Bronchial epithelial cell (primary cell): ENCODE measurements at regions not wholly inside any gene's neighbourhood (a gene's known extent, or its start where the extent isn't known, plus 50 kb on each side); places are given as distances from the start of the nearest gene placed in this dataset.
A peak's percentile ranks its signal among the peaks of the same experiment; 100 is the strongest.

Experiments
- DNase-seq: peaks from one replicate; pipeline ENCODE4 v3.0.0-alpha.2; 2010; ENCODE audit warnings: low read depth
- FAIRE-seq: peaks from 2 replicates; lab custom pipeline; 2011; peaks lifted over from hg19 to GRCh38; lab: Jason Lieb, UNC
- H3K27me3 ChIP-seq: 2 replicates; pipeline ENCODE4 v1.5.1; 2011; ENCODE audit warnings: low read length; ENCODE audit not compliant: control insufficient read depth, insufficient read depth
- H3K36me3 ChIP-seq: 2 replicates; pipeline ENCODE4 v1.5.1; 2011; ENCODE audit warnings: low read length; ENCODE audit not compliant: control insufficient read depth, insufficient read depth
- H3K4me3 ChIP-seq: 2 replicates; pipeline ENCODE4 v1.5.1; 2011; ENCODE audit warnings: mild to moderate bottlenecking, low read depth, low read length, control low read depth
- TF ChIP-seq, protein P1 (sequence below): IDR thresholded peaks from 2 replicates; pipeline ENCODE4 v1.5.1; 2011; ENCODE audit warnings: mild to moderate bottlenecking, moderate library complexity, low read length, control low read depth, inconsistent platforms; ENCODE audit not compliant: insufficient read depth, severe bottlenecking

DNA sequence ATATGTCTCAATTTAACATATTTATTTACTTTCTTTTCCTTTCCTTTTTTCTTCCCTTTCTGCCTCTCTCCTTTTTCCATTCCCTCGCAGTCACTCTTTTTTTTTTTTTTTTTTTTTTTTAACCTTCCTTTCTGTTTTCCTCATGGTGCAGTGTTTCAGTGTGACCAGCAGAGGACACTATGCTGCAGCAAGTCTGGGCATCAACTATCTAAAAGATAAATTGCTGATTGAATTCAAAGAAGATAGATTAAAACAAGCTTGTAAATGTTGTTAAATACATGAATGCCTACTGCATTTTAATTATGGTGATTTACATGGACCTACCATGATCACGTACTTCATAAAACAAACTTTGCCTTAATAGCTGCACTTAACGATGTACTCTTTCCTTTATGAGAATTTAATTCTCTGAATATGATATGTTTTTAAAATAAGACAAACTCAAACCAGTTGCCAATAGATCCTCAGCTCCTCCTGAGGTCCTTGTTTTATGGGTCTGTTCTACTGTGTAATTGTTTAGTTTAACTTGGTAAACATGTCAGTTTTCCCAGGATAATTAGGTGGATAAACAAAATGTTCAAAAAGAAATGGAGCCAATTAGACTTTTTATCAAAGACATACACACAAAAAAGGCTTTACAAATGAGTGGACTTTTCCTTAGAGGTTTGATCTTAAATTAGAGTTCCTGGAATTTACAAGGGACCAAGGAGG is 101.0 kb upstream of the AGR3 start:
- H3K36me3 ChIP-seq: no peaks in the 10 kb centered on the region
- no peaks in the 10 kb centered on the region for H3K27me3 ChIP-seq
- FAIRE-seq (no peak), DNase-seq (peak; percentile 58)
- no peak overlapping the region for H3K4me3 ChIP-seq
- TF ChIP-seq, protein P1, sequence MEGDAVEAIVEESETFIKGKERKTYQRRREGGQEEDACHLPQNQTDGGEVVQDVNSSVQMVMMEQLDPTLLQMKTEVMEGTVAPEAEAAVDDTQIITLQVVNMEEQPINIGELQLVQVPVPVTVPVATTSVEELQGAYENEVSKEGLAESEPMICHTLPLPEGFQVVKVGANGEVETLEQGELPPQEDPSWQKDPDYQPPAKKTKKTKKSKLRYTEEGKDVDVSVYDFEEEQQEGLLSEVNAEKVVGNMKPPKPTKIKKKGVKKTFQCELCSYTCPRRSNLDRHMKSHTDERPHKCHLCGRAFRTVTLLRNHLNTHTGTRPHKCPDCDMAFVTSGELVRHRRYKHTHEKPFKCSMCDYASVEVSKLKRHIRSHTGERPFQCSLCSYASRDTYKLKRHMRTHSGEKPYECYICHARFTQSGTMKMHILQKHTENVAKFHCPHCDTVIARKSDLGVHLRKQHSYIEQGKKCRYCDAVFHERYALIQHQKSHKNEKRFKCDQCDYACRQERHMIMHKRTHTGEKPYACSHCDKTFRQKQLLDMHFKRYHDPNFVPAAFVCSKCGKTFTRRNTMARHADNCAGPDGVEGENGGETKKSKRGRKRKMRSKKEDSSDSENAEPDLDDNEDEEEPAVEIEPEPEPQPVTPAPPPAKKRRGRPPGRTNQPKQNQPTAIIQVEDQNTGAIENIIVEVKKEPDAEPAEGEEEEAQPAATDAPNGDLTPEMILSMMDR: peak; percentile 74

DNA sequence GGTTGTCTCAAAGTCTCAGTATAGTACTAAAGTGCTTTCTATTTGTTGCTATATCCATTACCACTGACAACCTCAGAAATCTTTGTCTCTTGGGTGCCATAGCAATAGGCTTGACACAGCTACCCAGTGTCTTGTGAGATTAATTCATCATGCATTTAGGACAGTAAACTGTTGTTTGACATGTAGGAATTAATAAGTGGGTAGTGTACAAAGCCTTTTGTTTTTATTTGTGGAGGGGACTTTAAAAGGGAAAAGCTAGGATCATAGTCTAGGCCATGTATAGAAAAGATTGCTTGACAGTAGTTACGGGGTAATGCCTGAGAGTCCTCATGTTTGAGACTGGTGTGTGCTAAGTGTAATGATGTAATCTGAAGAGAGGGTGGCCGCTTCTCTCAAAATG is 102.6 kb upstream of the AGR3 start:
- TF ChIP-seq, protein P1: no peak
- DNase-seq: no peak
- Histone ChIP-seq H3K27me3 (no peaks in the 10 kb centered on the region), H3K4me3 (no peak overlapping the region), H3K36me3 (no peaks in the 10 kb centered on the region)
- FAIRE-seq: no peak

DNA sequence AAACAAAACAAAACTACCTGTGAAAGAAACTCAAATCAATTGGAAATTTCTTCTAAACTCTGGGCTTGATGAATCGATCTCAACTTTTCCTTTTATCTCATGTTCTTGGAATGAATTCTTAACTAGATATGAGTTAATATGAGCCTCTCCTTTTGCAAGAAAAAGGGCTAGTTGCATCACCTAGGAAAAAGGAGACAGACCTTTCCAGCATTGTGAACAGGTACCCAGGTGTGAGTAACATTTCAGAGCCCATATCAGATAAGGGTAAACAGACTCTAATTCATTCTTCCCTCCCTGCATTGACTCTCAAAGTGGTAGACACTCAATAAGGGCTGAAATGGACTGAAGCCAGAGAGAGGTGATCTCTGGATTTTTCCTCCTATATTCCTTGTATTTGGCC is 103.8 kb upstream of the AGR3 start:
- Histone ChIP-seq H3K36me3 (no peaks in the 10 kb centered on the region), H3K4me3 (no peak overlapping the region), H3K27me3 (no peaks in the 10 kb centered on the region)
- TF ChIP-seq, protein P1: no peak
- DNase-seq (peak; percentile 72), FAIRE-seq (no peak)

DNA sequence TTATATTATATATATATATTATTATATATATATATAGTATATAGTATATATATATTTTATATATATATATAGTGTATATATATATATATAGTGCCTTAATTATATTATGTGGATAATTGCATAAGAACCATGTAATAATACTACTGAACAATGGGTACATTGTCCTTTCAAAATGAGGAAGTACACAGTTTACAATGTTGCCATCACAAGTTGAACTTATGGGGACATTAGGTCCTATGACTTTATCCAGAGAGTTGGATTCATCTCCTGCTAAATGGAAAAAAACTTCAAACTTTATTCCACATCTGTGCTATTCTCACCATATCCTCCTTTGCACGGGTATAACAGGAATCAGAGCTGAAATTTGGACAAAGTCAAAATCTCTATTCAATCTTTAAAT is 105.0 kb upstream of the AGR3 start:
- Histone ChIP-seq H3K36me3 (no peaks in the 10 kb centered on the region), H3K27me3 (no peaks in the 10 kb centered on the region), H3K4me3 (no peak overlapping the region)
- TF ChIP-seq, protein P1: no peak
- FAIRE-seq (no peak), DNase-seq (no peak)

DNA sequence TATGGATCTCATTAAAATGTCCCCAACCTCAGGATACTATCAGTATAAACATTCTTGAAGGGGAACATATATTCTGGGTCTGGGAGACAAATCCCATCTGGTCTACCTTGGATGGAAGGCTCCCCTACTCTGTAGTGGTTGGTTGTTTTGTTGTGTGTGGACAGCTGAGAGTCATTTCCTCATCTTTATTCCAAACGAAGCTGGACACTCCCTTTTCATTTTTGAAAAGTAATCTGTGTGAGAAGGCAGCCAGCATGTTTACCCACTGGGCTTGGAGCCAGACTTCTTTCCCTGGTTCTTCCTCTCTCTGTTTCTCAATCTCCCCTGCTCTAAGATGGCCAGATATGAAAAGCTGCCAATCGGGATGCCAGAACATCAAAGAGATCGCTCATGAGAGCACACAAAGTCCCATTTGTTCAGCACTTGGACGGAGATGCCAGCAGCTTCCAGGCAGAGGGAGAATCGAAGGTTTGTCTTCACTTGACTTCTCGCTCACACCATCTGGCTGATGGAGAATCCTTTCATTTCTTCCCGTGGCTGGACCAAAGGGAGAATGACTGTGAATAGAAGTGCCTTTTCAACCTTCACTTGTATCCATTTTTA is 108.1 kb upstream of the AGR3 start:
- DNase-seq (peak; percentile 97), FAIRE-seq (peak; percentile 60)
- H3K36me3 ChIP-seq: no peaks in the 10 kb centered on the region
- no peaks in the 10 kb centered on the region for H3K27me3 ChIP-seq
- TF ChIP-seq, protein P1: no peak
- H3K4me3 ChIP-seq: peak overlapping the region; percentile 11

DNA sequence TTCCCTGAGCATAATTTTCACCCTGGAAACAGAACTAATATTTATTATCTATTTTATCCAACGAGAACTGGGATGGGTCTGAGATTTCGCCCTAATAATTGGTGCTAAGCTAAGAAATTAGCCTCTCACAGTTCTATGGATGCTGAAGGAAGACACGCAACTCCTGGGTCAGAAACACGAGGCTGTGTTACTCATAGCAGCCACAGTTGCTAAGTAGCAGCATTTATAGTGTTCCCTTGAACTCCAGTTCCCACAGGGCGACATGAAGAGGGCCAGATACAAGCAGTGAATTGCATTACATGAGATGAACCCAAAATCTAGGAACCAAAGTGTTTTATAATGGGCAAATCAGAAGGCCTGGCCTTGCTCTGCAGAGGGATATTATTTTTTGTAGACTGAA is 109.8 kb upstream of the AGR3 start:
- Histone ChIP-seq H3K27me3 (no peaks in the 10 kb centered on the region), H3K36me3 (no peaks in the 10 kb centered on the region), H3K4me3 (no peak overlapping the region)
- FAIRE-seq (no peak), DNase-seq (no peak)
- TF ChIP-seq, protein P1: no peak
